ENCODE measurements at regions not wholly inside any gene's neighbourhood (a gene's known extent, or its start where the extent isn't known, plus 50 kb on each side); places are given as distances from the start of the nearest gene placed in this dataset.
"Not testable (repeated sequence)": the region's sequence is repeated elsewhere in the genome, so short reads cannot be mapped to it uniquely, and the experiment has no call there.

- DNase-seq (ENCODE audit: low read depth) = no peak
- TF ChIP-seq CTCF (conservative IDR thresholded peaks at IDR 0.05; ENCODE audit: low read length) = no peak
- no peak overlapping the region for H3K4me3 ChIP-seq (ENCODE audit: low read length)
These were observed 705.7 kb upstream of the NR2F2 start for GRCh38 chr15:95624616-95625361.

- DNase-seq (ENCODE audit: low read depth) = no peak
- H3K4me3 ChIP-seq (ENCODE audit: low read length) = no peak overlapping the region
- TF ChIP-seq CTCF (conservative IDR thresholded peaks at IDR 0.05; ENCODE audit: low read length) = no peak
These were observed 703.8 kb upstream of the NR2F2 start for GRCh38 chr15:95626501-95627361.

- no peak overlapping the region for H3K4me3 ChIP-seq (ENCODE audit: low read length)
- TF ChIP-seq CTCF (conservative IDR thresholded peaks at IDR 0.05; ENCODE audit: low read length) = no peak
- DNase-seq (ENCODE audit: low read depth) = no peak
These were observed 700.9 kb upstream of the NR2F2 start for GRCh38 chr15:95629503-95630168.

GRCh38 chr15:95630683-95631082 is 699.8 kb upstream of the NR2F2 start:
- no peak for TF ChIP-seq CTCF (conservative IDR thresholded peaks at IDR 0.05; ENCODE audit: low read length)
- no peak for DNase-seq (ENCODE audit: low read depth)
- H3K4me3 ChIP-seq (ENCODE audit: low read length) = no peak overlapping the region

- no peak for TF ChIP-seq CTCF (conservative IDR thresholded peaks at IDR 0.05; ENCODE audit: low read length)
- DNase-seq (ENCODE audit: low read depth) = no peak
- H3K4me3 ChIP-seq (ENCODE audit: low read length) = no peak overlapping the region
These were observed 694.8 kb upstream of the NR2F2 start for GRCh38 chr15:95635666-95636065.

- no peak for TF ChIP-seq CTCF (conservative IDR thresholded peaks at IDR 0.05; ENCODE audit: low read length)
- H3K4me3 ChIP-seq (ENCODE audit: low read length) = no peak overlapping the region
- no peak for DNase-seq (ENCODE audit: low read depth)
These were observed 694.4 kb upstream of the NR2F2 start for GRCh38 chr15:95636107-95636506.

- not testable (repeated sequence) for H3K4me3 ChIP-seq (ENCODE audit: low read length)
These were observed 693.3 kb upstream of the NR2F2 start for GRCh38 chr15:95637234-95637633.

More at GRCh38 chr15:95637234-95637633, 693.3 kb upstream of the NR2F2 start:
- DNase-seq (ENCODE audit: low read depth) = not testable (repeated sequence)

Measured in AG10803 (cell line).